GM19395 (cell line): ENCODE measurements at regions not wholly inside any gene's neighbourhood (a gene's known extent, or its start where the extent isn't known, plus 50 kb on each side); places are given as distances from the start of the nearest gene placed in this dataset.

Experiments
- ATAC-seq: cut with Tn5 transposase; IDR thresholded peaks from one replicate; pipeline ENCODE4 v1.9.1; 2021; ENCODE audit warnings: mild to moderate bottlenecking, moderate library complexity; ENCODE audit not compliant: unreplicated experiment

GRCh38 chr3:26347150-26347549 is 275.4 kb upstream of the LRRC3B start:
- ATAC-seq: no peak

- no peak for ATAC-seq
These were observed 271.7 kb upstream of the LRRC3B start for GRCh38 chr3:26350853-26351252.

- ATAC-seq: no peak
These were observed 269.5 kb upstream of the LRRC3B start for GRCh38 chr3:26353097-26353496.

GRCh38 chr3:26358405-26358804 is 264.2 kb upstream of the LRRC3B start:
- ATAC-seq: no peak

- ATAC-seq: no peak
These were observed 256.9 kb upstream of the LRRC3B start for GRCh38 chr3:26365706-26366105.

DNA sequence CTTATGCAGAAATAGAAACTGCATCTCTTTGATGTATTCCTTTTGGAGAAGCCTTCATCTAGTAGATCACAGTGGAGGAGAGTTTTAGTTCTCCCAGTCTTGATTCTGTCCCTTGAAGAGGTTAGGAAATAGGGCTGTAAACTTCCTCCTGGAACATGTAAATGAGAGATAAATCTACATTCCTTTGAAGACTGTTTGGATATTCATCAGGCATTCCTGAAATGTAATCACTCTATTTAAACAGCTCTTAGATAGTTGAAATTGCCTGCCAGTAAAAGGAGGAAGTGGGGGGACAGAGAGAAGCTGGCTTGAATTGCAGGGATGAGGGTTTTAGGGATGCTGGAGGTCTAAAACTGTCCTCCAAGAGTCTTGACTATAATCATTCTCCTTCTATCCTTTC is 254.3 kb upstream of the LRRC3B start:
- ATAC-seq: no peak

DNA sequence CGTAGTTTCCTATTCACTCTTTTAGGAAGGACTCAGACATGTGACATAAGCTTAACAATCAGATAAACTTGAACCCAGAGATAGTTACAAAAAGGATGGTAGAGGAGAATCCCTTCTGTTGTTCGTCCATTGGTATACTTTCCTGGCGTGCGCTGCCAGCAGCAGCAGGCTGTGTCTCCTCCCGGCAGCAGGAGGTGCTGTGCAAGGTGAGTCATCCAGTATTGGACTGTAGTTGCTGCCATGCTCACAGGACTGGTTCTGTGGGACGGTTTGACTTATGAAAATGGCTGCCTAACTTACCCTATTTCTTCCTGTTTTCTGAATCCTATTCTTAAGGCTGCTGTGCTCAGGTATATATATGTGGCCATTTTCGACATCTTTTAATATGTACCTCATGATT is 253.4 kb upstream of the LRRC3B start:
- ATAC-seq: no peak

GRCh38 chr3:26375843-26376530 is 246.6 kb upstream of the LRRC3B start:
- ATAC-seq: no peak

DNA sequence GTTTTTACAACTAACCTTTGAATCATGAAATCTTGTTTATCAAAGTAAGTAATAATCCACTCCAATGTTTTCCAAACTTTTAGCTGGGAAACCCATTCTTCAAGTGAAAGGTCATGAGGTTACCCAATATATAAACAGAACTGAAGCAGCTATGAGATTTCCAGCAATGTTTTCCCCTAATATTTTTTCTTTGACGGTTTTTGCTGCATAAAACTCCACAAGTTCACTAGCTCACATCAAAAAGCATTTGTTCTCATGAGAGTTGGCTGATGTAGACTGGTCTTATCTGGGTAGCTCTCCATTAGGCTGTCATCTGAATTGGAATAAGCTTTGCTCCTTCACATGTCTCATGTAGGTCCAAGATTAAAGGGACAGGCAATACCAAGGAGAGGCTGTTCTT is 241.2 kb upstream of the LRRC3B start:
- no peak for ATAC-seq

DNA sequence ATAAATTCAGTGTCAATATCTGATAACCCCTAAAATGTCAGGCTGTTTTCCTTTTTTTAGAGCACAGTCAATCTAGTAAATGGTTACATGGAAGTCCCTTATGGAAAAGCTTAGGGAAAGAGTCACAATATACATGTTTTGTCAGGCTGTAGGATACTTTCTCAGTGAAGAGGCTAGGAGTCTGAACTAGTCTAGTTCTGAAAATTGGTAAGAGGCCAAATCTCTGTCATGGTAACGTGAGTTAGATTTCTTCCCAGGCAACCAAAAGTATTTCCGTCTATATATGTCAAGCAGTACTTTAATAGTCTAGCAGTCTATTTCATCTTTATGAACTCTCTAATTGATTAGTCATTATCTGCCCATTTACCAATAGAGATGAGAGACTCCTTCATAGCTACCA is 215.9 kb upstream of the LRRC3B start:
- ATAC-seq: no peak

DNA sequence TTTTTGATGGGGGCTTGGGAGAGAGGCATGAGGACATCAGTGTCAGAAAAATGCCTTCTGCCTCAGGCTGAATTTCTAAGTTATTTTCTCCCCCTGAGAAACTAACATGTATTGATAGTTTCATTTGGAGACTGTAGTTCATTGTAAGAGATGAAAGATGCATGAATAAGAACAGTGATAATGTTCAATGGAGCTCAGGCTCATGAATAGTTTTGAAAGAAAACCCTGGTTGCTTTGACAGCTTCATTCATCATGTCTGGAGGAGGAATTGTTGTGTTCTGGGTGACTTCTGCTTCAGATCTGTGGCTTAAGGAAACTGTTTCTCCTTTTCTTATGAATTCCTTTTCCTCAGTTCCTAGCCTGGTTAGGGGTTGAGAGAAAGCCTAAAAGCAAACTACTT is 204.0 kb upstream of the LRRC3B start:
- no peak for ATAC-seq

GRCh38 chr3:26422415-26422814 is 200.2 kb upstream of the LRRC3B start:
- ATAC-seq: peak; percentile 69

GRCh38 chr3:26425076-26425475 is 197.5 kb upstream of the LRRC3B start:
- no peak for ATAC-seq

GRCh38 chr3:26428992-26429391 is 193.6 kb upstream of the LRRC3B start:
- ATAC-seq: no peak

DNA sequence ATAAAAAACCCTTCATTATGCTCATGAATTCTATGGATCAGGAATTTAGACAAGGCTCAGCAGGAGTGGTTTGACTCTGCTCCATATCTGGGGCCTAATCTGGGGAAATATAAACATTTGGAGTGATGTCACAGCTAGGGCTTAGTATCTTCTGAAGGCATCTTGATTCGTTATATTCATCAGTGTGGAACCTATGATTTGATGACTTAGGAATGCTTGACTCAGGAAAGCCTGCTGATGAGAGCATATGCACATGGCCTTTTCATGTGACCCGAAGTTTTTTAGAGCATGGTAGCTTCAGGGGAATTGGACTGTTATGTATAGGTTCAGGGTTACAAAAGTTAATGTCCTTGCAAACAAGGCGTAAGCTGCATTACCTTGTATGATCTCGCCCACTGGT is 184.9 kb upstream of the LRRC3B start:
- ATAC-seq: no peak

DNA sequence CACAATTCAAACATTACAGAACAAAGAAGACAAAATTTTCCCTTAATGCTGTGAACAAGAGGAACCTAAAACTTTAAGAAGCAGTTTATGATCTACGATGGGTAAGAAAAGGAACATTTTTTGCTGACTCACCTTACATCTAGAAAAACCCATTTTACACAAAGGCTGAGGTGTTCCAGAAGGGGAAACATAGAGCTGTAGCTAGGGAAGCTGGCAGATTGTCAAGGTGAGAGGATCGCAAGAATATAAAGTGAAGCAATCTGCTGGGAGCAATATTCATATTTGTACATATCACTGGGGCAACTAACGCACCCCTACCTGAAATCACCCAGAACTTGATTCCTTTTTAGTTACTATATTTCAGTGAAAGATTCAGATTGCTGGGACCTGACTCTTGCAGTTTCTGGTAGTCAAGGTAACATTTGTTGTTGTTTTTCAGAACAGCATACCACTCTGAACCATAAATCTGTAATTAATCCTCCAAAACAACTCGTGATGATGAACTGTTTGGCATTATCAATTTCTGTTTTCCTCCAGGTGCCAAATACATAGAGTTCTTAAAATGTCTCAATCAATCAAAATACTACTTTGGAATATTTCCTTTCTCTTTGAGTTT is 184.1 kb upstream of the LRRC3B start:
- ATAC-seq: no peak

GRCh38 chr3:26438981-26439884 is 183.3 kb upstream of the LRRC3B start:
- ATAC-seq: no peak

DNA sequence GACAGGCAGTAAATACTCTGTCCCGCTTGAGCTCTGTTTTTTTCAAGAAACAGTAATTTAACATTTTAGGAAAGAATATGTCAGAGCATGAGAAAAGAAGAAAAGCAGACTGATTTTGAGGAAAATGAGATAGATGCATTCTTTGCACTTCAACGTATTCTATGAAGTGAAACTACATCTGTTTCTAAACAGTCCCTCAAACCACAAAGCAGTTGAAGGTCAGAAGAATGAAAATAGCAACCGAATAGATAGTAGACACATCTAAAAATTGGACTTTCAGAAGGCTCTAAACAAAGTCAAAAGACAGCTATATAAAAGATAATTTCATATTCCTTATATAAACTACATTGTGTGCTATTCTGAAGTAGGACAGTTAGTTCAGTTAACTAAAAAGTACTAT is 172.6 kb upstream of the LRRC3B start:
- peak; percentile 67 for ATAC-seq

GRCh38 chr3:26452363-26452762 is 170.2 kb upstream of the LRRC3B start:
- no peak for ATAC-seq

GRCh38 chr3:26460985-26461384 is 161.6 kb upstream of the LRRC3B start:
- ATAC-seq: no peak

GRCh38 chr3:26472345-26472744 is 150.2 kb upstream of the LRRC3B start:
- ATAC-seq: no peak

DNA sequence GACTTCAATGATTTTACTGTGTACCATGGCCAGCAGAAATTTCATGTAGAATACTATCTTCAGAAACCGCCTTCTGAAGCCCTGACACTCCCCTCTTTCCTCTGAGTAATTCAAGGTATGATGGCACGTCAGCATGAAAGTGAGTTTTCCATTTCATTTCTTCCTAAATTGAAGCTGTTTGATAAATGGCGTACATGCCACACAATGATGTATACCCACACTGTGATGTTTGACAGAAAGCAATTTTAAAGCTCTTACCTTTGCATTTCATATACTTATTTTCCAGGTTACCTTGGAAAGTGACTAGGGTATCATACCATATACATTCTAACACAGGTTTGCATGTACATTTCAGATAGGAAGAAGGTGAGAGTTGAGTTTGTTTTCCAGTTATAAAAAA is 147.9 kb upstream of the LRRC3B start:
- ATAC-seq: no peak
